NCI-H1092 treated with DMSO at 0.1 percent for 48 hours (cell line): ENCODE measurements at regions not wholly inside any gene's neighbourhood (a gene's known extent, or its start where the extent isn't known, plus 50 kb on each side); places are given as distances from the start of the nearest gene placed in this dataset.
"Not testable (repeated sequence)": the region's sequence is repeated elsewhere in the genome, so short reads cannot be mapped to it uniquely, and the experiment has no call there.

ENCODE experiments used
- DNase-seq: peaks from one replicate; lab custom pipeline; 2025; lab: John Stamatoyannopoulos, UW

DNA sequence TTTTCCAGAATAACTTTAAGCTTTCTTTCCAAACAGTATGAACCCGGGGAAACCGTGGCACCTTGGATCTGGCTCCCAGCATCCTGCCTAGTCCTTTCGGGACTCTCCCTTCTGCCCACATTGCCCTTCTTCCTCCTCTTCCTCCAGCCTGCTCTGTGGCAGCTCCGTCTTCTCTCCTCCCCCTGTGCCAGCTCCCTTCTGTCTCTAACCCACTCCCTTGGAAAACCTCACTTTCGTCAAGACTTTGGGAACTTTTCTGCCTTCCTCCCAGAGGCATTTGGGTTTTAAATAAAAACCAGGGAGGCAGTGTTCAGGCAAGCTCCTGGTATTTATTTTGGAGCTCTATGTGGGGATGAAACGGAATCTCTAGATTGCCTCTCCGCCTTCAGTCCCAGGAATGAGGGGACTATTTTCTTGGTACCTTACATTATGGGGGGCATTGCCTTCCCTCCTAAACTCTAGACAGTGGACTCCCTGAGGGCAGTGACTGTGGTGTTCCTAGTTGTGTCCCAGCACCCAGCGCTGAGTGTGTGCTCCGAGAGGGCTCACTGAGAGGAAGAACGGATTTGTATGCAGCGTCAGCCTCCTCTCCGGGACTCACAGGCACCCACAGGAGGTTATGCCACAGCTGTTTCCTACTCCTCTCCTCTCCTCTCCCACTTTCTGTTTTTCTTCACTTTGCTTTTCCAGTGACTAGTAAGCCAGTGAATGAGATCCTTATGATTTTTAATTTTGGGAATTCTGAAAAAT is 105.4 kb upstream of the MRPS22 start:
- DNase-seq: no peak

DNA sequence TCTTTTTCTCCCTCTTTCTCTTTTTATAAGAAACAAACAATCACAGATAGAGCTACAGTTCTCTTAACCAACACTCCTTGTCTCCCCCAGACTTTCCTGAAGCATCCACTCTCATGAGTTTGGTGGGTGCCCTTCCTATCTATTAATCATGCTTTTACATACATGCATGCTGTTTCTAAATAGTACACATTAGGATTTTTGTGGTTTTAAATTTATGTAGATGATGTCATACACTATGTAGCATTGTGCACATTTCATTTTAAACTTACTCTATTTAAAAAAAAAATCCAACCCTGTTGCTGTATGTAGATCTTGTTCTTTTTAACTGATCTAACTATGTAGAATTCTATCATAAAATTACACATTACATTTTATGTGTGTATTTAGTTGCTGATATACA is 104.3 kb upstream of the MRPS22 start:
- no peak for DNase-seq

GRCh38 chr3:139241783-139242182 is 102.0 kb upstream of the MRPS22 start:
- DNase-seq: no peak

- no peak for DNase-seq
Measured at GRCh38 chr3:139243710-139244109, 100.1 kb upstream of the MRPS22 start.

GRCh38 chr3:139248593-139249255 is 95.1 kb upstream of the MRPS22 start:
- no peak for DNase-seq

GRCh38 chr3:139251529-139251928 is 92.3 kb upstream of the MRPS22 start:
- DNase-seq: no peak

GRCh38 chr3:139252719-139253118 is 91.1 kb upstream of the MRPS22 start:
- DNase-seq: no peak

DNA sequence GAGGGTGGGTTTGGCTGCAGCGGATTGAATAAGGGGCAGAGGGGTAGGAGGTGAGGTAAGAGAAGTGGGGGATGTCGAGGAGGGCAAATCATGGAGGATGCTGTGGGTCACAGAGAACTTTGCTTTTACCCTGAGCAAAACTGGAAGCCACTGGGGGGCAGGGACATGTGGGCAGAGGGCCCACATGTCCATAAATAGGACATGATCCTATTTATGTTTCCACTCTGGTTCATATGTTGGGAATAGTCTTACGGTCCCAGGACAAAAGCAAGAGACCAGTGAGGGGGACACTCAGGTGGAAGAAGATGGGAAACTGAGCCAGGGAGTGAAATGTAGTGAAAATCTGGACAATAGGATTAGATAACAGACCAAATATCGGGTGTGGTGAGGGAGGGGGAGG is 85.5 kb upstream of the MRPS22 start:
- DNase-seq: no peak

GRCh38 chr3:139259398-139259797 is 84.4 kb upstream of the MRPS22 start:
- no peak for DNase-seq

GRCh38 chr3:139260041-139260486 is 83.8 kb upstream of the MRPS22 start:
- no peak for DNase-seq

DNA sequence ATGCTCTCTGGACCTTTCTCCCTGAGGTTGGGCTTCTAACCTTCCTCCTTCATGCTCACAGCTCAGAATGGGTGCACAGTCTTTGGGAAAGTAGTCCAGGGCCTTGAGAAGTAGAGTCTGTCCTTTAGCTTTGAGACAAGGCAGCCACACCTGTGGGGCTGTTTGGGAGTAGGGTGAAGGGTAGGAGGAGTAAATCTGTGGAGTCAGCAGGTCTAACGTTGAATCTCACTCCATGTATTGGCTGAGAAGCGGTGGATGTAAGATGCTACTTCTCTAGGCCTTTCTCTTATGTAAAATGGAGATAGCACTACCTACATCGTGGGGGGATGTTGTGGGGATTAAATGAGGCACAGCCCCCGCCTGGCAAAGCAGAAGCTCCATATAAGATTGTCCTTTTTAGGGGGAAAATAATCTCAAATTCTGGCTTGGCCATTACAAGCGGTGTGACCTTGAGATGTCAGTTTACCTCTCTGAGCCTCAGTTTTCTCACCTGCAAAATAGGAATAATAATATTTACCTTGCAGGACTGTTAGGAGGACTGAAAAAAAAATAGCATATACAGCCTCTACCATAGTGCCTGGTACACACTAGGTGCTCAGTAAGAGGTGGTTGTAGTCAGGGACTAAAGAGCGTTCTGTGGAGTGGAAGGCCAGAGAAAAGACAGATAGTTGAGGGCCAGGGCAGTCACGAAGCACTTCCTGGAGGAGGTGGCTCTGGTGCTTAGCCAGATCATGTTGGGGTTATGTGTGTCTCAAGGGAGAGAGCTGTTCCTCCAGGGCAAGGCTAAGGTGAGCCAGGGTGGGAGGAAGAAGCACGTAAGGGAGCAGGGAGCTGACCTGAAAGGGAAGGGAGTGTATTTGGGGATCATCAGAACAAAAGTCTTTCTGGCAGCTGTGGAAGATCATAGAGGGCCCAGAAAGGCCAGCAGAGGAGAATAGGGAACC is 82.8 kb upstream of the MRPS22 start:
- no peak for DNase-seq

DNA sequence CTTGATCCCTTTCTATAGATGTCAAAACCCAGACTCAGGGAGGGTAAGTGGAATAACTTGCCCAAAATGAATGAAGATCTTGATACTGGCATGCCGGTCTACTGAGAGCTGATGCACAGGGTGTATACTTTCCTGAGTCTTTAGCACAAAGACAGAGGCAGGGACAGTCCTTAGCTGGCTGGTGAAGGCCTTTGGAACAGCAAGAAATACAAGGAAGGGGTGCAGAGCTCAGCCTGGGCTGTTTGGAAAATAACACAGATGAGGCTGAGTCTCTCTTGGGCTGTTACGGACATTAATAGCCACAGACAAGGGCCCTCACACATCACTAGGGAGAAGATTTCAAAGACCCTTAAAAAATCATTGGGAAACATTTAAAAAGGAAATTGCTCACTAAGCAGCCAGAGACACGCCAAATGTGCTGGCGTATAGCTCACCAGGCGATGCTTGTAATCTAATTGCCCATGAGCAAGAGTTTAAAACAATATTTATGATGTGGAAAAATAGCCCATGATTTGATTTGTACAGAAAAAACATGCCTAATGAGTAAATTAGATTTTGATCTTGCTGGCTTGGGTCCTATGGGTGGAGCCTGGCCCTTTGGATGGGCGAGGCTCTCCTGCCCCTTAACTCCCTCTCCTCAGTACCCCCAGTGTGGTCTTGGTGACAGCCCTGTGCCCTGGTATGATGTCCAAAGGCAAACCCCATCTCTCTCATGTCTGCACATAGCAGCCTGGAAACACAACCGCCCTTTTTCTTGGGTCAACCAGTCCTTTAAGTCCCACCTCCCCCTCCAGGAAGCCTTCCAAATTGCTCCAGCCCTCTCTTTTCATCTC is 81.8 kb upstream of the MRPS22 start:
- DNase-seq: no peak

- DNase-seq: no peak
Measured at GRCh38 chr3:139263798-139264197, 80.0 kb upstream of the MRPS22 start.

DNA sequence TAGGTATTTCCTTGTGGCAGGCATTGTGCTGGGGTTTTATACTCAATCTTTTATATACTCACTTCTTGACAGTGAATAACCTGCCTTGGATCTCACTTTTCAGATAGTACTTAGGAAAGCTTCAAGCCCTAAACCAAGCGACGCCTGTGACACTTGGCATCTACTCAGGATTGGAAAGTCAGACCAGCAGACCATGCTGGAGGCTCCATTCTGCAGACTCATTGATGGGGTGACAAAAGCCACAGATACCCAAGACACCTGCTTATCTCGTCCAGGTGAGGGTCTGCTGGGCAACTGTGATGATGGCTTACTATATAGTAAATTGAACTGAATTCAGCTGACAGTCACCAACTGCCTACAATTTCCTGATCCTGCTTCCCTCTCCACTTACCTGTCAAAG is 79.4 kb upstream of the MRPS22 start:
- no peak for DNase-seq

DNA sequence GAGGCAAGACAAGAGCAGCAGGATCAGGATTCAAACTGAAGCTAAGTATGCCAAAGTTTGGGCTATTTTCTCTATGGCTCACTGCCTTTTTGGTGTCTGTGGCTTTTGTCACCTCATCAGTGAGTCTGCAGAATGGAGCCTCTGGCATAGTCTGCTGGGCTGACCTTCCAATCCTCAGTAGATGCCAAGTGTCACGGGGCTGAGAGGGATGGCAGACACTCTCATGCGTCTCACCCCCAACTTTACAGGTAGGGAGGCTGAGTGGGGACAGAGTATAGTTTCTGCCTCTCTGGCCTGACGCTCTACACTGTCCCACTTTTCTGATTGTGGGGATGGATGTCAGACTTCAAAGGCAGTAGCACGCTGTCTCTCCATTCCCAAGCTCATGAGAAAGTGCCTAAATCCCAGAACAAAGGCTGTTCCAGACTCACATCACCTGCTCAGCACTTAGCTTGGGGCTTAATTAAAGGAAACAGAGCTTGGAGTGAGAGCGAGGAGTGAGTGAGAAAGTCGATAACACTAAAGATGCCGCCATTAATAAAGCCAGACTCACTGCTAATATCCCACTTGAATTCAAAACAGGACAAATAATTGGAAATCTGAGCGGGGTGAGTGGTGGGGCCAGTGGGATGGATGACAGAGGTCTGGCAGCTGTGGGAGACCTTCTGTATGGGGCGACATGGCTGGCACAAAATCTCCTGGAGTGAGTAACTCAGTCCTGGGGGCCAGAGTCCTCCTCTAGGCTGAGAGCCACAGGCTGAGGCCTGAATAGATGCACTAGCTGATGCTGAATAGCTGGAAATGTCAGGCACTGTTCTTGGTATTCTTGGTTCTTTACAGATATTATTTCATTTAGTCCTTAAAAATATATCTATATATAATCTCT is 78.4 kb upstream of the MRPS22 start:
- no peak for DNase-seq

GRCh38 chr3:139267300-139268246 is 76.2 kb upstream of the MRPS22 start:
- no peak for DNase-seq

DNA sequence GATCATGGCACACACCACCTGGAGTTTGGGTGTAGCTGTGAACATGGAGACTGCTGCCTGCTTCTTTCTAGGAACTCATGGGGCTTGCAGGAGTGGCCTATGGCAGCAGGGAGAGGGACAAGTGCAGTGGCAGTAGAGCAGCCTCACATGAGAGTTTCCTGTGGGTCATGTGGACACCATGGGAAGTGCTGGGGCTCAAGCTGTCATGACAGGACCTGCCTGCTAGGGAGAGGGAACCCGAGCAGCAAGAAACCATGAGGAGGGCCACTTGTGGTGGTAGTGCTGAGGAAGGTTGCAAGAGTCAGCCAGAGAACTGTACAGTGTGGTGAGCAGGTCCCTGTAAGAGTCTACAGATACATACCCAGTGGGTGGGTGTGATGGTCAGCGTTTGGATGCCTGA is 73.8 kb upstream of the MRPS22 start:
- DNase-seq: no peak

GRCh38 chr3:139270652-139271051 is 73.2 kb upstream of the MRPS22 start:
- not testable (repeated sequence) for DNase-seq

- no peak for DNase-seq
Measured at GRCh38 chr3:139280027-139280671, 63.7 kb upstream of the MRPS22 start.
